ENCODE measurements at regions not wholly inside any gene's neighbourhood (a gene's known extent, or its start where the extent isn't known, plus 50 kb on each side); places are given as distances from the start of the nearest gene placed in this dataset.

DNA sequence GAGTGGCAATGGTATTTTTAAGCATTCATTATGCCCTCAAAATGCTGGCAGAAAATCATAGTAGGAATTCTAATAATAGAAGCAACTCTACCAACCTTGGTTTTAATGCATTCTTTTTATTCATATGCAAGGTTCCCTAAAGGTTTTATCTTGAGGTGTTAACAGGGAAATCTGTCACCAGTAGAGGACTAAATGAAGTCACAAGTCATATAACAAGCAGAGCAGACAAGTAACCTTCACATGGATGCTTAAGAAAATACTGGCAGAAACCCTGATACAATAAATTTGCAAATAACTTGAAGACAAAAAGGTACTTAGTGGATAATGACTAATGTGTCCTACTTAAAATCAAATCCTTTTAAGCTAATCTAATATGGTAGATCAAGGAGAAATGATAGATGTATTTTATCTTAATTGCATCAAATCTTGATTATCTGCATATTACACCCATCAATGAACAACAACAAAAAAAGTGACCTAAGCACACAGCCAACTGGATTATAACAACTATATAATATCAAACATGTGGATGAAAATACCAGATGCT is 73.3 kb downstream of the RFC3 start:
- no peak for DNase-seq
- Mint-ChIP-seq H3K27me3 (no peaks in the 10 kb centered on the region), H3K9me3 (peaks cover 33% of the 10 kb centered on the region), H3K27ac (no peak overlapping the region), H3K4me3 (no peak overlapping the region), H3K4me1 (no peaks in the 10 kb centered on the region), H3K36me3 (ENCODE audit: low read depth) (peaks cover 7% of the 10 kb centered on the region)
- POLR2A ChIA-PET, result no interaction called here
- CTCF ChIA-PET, result interaction anchor here (0.6 kb wide), 1 partner anchor 955 kb away, joined by 3 read pairs; no protein-coding TSS in a partner anchor

DNA sequence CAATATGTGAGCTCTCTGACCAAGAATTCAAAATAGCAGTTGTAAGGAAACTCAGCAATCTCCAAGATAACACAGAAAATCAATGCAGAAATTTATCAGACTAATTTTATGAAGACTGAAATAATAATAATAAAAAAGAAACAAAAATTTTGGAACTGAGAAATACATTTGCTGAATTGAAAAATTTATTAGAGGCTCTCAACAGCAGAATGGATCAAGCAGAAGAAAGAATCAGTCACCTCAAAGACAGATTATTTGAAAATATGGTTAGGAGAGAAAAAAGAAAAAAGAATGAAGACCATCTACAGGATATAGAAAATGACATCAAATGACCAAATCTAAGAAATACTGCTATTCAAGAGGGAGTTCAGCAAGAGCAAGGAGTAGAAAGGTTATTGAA is 75.6 kb downstream of the RFC3 start:
- POLR2A ChIA-PET, result no interaction called here
- H3K36me3 Mint-ChIP-seq (ENCODE audit: low read depth), result peaks cover 5% of the 10 kb centered on the region
- no peaks in the 10 kb centered on the region for H3K27me3 Mint-ChIP-seq
- DNase-seq, result no peak
- no peaks in the 10 kb centered on the region for H3K4me1 Mint-ChIP-seq
- CTCF ChIA-PET, result no interaction called here
- no peak overlapping the region for H3K4me3 Mint-ChIP-seq
- no peak overlapping the region for H3K27ac Mint-ChIP-seq
- peaks cover 33% of the 10 kb centered on the region for H3K9me3 Mint-ChIP-seq

DNA sequence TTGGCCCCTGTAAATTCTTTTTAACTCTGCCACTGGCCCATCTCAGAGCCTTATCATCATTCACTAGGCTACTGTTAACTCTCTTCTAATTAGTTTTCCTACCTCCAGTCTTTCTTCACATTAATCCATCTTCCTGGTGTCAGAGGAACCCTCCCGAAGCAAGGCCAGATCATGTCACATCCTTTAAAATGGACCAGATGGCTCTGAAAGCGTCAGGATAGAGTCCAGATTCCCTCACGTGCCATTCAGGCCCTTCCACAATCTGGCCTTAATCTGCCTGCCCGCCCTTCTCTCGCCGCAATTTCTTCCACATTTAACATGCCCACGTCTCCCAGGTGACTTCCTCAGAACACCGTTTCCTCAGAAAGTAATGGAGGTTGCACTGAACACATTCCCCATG is 86.5 kb downstream of the RFC3 start:
- POLR2A ChIA-PET, result no interaction called here
- Mint-ChIP-seq H3K27me3 (no peaks in the 10 kb centered on the region), H3K36me3 (ENCODE audit: low read depth) (no peaks in the 10 kb centered on the region)

DNA sequence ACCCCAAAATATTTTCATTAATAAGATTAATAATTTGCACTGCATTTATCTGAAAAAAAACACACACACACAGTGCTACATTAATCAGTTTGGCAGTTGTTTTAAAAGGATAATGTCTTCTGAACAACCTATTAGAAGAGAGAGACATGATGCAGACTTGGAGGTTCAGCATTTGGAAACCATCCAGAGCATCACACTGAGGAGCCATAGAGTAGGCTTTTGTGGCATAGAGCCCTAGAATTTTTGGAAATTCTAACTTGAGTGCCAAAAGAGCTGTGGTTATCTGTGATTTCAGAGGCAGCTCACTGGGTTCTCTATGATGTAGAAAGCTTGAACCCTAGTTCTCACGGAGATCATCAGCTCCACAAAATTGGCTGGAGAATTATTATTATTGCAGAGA is 90.2 kb downstream of the RFC3 start:
- Mint-ChIP-seq H3K36me3 (ENCODE audit: low read depth) (no peaks in the 10 kb centered on the region), H3K4me1 (no peaks in the 10 kb centered on the region), H3K27me3 (no peaks in the 10 kb centered on the region), H3K9me3 (no peaks in the 10 kb centered on the region), H3K4me3 (no peak overlapping the region), H3K27ac (no peak overlapping the region)
- POLR2A ChIA-PET, result no interaction called here
- DNase-seq, result no peak
- CTCF ChIA-PET, result no interaction called here

More for the DNA sequence above, 86.5 kb downstream of the RFC3 start:
- Mint-ChIP-seq H3K4me3 (no peak overlapping the region), H3K4me1 (no peaks in the 10 kb centered on the region), H3K27ac (no peak overlapping the region), H3K9me3 (peaks cover 3% of the 10 kb centered on the region)
- CTCF ChIA-PET, result interaction anchor here (0.6 kb wide), 1 partner anchor 1914 kb away, joined by 3 read pairs; no protein-coding TSS in a partner anchor
- DNase-seq, result no peak

DNA sequence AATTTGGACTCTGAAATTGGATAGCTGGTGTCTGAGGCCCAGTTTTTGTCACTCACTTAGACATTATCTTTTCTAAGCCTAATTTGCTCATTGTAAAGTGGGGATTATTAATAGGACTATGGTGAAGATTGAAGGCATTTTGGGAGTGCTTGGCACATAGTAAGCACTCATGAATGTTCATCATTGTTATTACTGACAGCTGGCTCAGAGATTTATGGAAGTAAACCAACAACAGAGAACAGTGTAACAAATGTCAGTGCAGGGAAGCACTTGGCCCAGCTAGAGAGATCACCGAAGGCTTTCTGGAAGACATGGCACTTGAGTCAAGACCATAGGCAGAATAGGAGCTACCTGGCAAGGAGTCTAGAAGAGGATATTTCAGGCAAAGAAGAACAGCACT is 92.3 kb downstream of the RFC3 start:
- Mint-ChIP-seq H3K27me3 (no peaks in the 10 kb centered on the region), H3K4me3 (no peak overlapping the region), H3K9me3 (no peaks in the 10 kb centered on the region), H3K27ac (no peak overlapping the region), H3K36me3 (ENCODE audit: low read depth) (no peaks in the 10 kb centered on the region), H3K4me1 (no peaks in the 10 kb centered on the region)
- no peak for DNase-seq
- POLR2A ChIA-PET, result no interaction called here
- CTCF ChIA-PET, result no interaction called here

DNA sequence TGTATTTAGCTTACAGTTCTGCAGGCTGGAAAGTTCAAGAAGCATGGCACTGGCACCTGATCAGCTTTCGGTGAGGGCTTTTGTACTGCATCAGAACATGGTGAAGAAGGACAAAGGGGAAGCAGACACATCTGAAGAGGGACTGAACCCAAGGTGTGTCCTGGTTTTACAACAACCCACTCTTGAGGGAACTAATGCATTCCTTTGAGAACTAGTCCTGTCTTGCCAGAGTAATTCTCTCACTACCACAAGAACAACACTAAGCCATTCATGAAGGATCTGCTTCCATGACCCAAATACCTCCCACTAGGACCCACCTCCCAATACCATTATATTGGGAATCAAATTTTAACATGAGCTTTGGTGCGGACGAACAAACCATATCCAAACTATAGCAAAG is 93.6 kb downstream of the RFC3 start:
- no peak for DNase-seq
- Mint-ChIP-seq H3K36me3 (ENCODE audit: low read depth) (no peaks in the 10 kb centered on the region), H3K4me1 (no peaks in the 10 kb centered on the region), H3K9me3 (no peaks in the 10 kb centered on the region), H3K27me3 (no peaks in the 10 kb centered on the region), H3K4me3 (no peak overlapping the region), H3K27ac (no peak overlapping the region)
- CTCF ChIA-PET, result no interaction called here
- POLR2A ChIA-PET, result no interaction called here

DNA sequence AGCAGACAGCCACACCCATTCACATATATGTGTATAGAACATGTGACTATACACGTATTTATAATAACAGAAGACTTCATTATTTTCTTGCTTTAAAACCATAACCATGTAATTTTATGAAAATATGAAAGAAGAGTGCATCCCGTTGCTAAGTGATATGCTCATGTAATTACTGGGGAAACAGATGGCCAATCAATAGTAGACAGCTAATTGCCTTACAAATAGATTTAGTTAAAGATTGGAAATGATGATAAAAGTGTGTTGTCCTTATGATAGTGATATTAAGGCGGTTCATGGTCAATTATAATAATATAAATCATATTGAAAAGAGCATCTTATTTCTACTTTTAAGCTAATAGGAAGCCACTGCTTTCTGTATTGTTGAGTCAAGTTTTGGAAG is 95.9 kb downstream of the RFC3 start:
- Mint-ChIP-seq H3K4me1 (no peaks in the 10 kb centered on the region), H3K27ac (no peak overlapping the region), H3K27me3 (no peaks in the 10 kb centered on the region), H3K9me3 (no peaks in the 10 kb centered on the region), H3K4me3 (no peak overlapping the region), H3K36me3 (ENCODE audit: low read depth) (no peaks in the 10 kb centered on the region)
- DNase-seq, result no peak
- ChIA-PET CTCF (no interaction called here), POLR2A (no interaction called here)

DNA sequence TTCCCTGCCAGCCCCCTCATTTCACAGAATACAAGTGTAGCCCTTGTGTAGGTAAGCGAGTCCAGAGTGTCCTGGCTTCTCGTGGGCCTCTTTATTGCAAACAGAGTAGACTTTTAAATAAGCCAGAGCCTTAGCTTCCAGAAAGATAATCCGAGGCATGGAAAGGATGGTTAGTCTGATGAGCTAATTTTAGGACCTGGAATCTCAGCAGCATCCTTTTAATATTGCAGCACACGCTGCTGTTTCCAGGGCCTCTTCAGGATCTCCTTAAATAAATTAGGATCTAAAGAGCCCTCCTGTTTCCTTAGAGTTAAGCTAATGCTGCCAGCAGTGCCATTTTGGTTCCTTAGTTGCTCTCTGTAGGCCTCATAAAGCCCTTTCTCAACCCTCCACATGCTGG is 99.2 kb downstream of the RFC3 start:
- POLR2A ChIA-PET, result no interaction called here

DNA sequence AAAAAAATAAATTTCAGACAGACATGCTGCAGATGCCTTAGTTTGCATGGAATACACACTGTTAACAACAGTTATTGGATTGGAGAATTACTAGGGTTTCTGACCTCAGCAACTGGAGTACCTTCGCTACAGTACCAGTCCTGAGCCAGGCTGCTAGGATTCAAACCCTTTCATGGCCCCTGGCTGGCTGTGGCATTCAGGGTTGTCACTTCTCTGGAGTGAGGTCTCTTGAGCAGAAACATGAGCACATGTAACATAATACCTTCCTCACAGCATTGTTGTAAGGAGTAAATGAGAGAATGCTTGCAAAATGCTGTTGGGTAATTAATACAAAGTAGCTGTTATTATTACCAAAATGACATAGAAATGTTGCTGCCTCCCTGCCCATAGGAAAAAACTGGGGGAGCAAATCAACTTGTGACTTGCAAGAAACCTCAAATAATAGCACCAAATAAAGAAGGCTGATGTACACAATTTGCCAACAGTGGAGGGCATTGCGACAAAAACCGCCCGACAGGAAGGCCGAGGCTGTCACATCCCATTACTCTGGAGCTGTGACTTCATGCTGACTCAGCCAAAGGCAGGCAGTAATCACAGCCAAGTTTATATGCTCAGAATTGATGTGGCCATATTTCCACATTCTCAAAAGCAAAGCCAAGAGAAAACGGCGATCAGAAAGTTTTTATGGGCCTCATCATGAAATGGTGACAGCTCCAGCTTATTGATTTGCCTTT is 100.4 kb downstream of the RFC3 start:
- ChIA-PET CTCF (no interaction called here), POLR2A (no interaction called here)
- Mint-ChIP-seq H3K4me3 (no peak overlapping the region), H3K9me3 (no peaks in the 10 kb centered on the region), H3K27me3 (no peaks in the 10 kb centered on the region), H3K27ac (no peak overlapping the region), H3K4me1 (no peaks in the 10 kb centered on the region), H3K36me3 (ENCODE audit: low read depth) (no peaks in the 10 kb centered on the region)
- no peak for DNase-seq

More for the DNA sequence above, 99.2 kb downstream of the RFC3 start:
- H3K4me3 Mint-ChIP-seq, result no peak overlapping the region
- H3K27ac Mint-ChIP-seq, result no peak overlapping the region
- H3K4me1 Mint-ChIP-seq, result no peaks in the 10 kb centered on the region
- DNase-seq, result no peak
- CTCF ChIA-PET, result no interaction called here
- H3K27me3 Mint-ChIP-seq, result no peaks in the 10 kb centered on the region
- H3K36me3 Mint-ChIP-seq (ENCODE audit: low read depth), result no peaks in the 10 kb centered on the region
- no peaks in the 10 kb centered on the region for H3K9me3 Mint-ChIP-seq

DNA sequence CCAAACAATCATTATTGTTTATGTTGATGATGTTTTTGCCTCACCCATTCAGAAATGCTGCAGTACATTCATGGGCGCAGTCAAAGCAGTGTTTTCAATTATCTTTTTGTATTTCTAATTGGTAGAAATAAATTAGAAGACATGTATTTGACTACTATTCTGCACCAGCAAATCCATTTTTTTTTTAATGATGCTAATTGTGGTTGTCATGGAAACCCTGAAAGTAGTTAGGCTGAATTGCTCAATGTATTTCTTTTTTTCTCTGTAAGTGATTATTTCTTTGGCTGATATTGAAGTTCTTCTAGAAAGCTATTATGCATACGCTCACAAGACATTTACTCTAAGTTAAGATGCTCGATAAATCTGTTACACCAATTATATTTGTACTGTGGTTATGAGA is 101.2 kb downstream of the RFC3 start:
- H3K4me3 Mint-ChIP-seq, result no peak overlapping the region

DNA sequence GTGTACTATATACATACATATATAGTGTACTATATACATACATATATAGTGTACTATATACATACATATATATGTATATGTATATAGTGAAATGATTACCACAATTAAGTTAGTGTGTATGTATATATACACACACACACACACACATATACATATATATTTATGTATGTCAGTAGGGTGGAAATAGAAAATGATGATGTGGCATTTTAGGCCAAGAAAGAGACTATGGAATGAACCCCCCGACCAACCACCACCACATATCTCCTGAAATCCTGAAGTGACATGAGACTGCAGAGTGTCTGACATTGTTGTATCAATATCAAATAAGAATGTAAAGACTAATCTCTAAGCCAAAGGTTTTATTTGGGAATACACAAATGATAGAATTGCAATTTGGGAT is 107.6 kb downstream of the RFC3 start:
- no peak overlapping the region for H3K27ac Mint-ChIP-seq
- DNase-seq, result no peak
- ChIA-PET CTCF (no interaction called here), POLR2A (no interaction called here)
- H3K36me3 Mint-ChIP-seq (ENCODE audit: low read depth), result no peaks in the 10 kb centered on the region
- H3K27me3 Mint-ChIP-seq, result no peaks in the 10 kb centered on the region
- no peaks in the 10 kb centered on the region for H3K9me3 Mint-ChIP-seq
- no peaks in the 10 kb centered on the region for H3K4me1 Mint-ChIP-seq
- H3K4me3 Mint-ChIP-seq, result no peak overlapping the region

More for the DNA sequence above, 101.2 kb downstream of the RFC3 start:
- no peak for DNase-seq
- ChIA-PET CTCF (no interaction called here), POLR2A (no interaction called here)
- H3K27ac Mint-ChIP-seq, result no peak overlapping the region
- no peaks in the 10 kb centered on the region for H3K9me3 Mint-ChIP-seq
- no peaks in the 10 kb centered on the region for H3K4me1 Mint-ChIP-seq
- no peaks in the 10 kb centered on the region for H3K27me3 Mint-ChIP-seq
- no peaks in the 10 kb centered on the region for H3K36me3 Mint-ChIP-seq (ENCODE audit: low read depth)

DNA sequence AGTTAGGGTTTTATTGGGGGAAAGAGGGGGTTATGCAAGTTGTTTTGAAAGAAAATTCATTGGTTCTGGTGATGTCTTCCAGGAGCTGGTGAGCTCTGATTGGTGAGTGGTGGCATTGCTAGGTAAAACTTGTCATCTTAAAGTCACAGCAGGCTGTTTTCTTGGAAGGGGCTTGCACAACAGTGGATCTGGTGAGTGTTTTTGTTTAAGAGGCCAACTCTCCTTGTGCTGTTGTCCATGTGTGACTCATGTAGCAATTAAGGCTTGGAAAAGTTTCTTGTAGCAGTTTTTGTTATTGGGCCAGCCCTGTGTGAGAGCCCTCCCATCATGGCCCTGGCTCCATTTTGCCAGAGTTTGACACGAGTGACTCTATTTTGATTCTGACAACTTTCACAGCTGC is 109.4 kb downstream of the RFC3 start:
- Mint-ChIP-seq H3K4me1 (no peaks in the 10 kb centered on the region), H3K4me3 (no peak overlapping the region), H3K27me3 (no peaks in the 10 kb centered on the region), H3K36me3 (ENCODE audit: low read depth) (no peaks in the 10 kb centered on the region), H3K27ac (no peak overlapping the region), H3K9me3 (no peaks in the 10 kb centered on the region)
- CTCF ChIA-PET, result no interaction called here
- POLR2A ChIA-PET, result no interaction called here
- no peak for DNase-seq

DNA sequence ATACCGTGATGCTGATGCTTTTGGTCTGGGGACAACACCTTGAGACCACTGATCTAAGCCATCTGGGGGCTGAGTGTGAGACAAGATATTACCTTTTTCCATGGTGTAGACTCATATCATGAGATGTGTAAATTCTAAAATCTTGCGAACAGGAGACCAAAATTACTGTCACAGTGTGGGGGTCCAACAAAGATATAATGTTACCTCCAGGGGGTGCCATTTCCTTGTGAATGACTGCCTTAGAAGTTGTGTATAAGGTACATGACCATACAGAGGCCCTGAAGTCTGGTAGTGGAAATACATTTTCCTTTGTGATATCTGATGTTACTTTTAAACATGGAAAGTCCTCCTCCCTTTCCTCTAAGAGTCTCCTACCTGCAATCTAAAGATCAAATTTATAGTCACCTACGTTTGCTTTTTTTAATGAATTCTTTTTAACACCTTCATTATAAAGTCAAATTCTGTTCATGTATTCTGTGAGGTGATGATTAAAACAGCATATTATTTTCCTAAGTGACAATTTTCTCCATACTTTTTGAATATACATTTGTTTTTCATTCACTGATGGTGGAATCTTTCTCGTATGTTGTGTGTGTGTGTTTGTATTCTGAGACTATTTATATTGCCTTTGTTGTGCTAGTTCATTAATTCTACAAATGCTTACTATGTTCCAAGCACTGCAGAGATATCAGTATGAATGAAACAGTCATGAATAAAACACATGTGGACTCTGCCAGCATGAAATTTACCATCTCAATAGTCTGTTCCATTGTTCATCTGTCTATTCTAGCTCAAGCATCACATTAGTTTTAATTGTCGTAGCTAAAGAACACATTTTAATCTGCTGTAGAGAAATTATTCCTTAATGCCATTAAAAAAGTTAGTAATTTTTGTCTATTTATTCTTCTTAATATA is 113.7 kb downstream of the RFC3 start:
- Mint-ChIP-seq H3K27me3 (no peaks in the 10 kb centered on the region), H3K27ac (no peak overlapping the region), H3K4me3 (no peak overlapping the region), H3K4me1 (no peaks in the 10 kb centered on the region), H3K9me3 (no peaks in the 10 kb centered on the region), H3K36me3 (ENCODE audit: low read depth) (no peaks in the 10 kb centered on the region)
- DNase-seq, result no peak
- ChIA-PET CTCF (no interaction called here), POLR2A (interaction anchor here (0.7 kb wide), 1 partner anchor 166 kb away, joined by 3 read pairs; no protein-coding TSS in a partner anchor)
